CD4-positive, alpha-beta memory T cell (primary cell): ENCODE measurements at regions not wholly inside any gene's neighbourhood (a gene's known extent, or its start where the extent isn't known, plus 50 kb on each side); places are given as distances from the start of the nearest gene placed in this dataset.

Source experiments
- CTCF ChIA-PET: fragments of 350-600 bp; sonication (Branson Sonifier 250); formaldehyde crosslinking; loops from one replicate; lab custom pipeline; 2021; ENCODE audit warnings: inconsistent platforms; ENCODE audit not compliant: partially characterized antibody; lab: Charles Lee
- POLR2A ChIA-PET: fragments of 350-600 bp; sonication (Branson Sonifier 250); formaldehyde crosslinking; loops from one replicate; lab custom pipeline; 2021; ENCODE audit not compliant: partially characterized antibody; lab: Charles Lee
- DNase-seq, 5 donors: peaks; one replicate each; pipeline versions ENCODE4 v3.0.0 to v3.0.0-alpha.2; 2020 to 2022; ENCODE audit warnings: mixed read lengths in 1 of 5
- H3K27ac ChIP-seq: one replicate; pipeline ENCODE4 v1.7.0; 2013; ENCODE audit warnings: low read depth, low read length
- H3K27me3 ChIP-seq: 2 replicates; pipeline ENCODE4 v1.7.0; 2013; ENCODE audit warnings: mild to moderate bottlenecking, low read length, moderate library complexity; ENCODE audit not compliant: insufficient read depth
- H3K36me3 ChIP-seq: 2 replicates; pipeline ENCODE4 v1.7.0; 2013; ENCODE audit warnings: mild to moderate bottlenecking, low read length, moderate library complexity; ENCODE audit not compliant: insufficient read depth
- H3K4me1 ChIP-seq: 2 replicates; pipeline ENCODE4 v1.7.0; 2013; ENCODE audit warnings: mild to moderate bottlenecking, low read length, moderate library complexity; ENCODE audit not compliant: insufficient read depth
- H3K4me3 ChIP-seq, 2 donors: one replicate each; pipeline ENCODE4 v1.7.0; 2013; ENCODE audit warnings: low read length in 2 of 2, mild to moderate bottlenecking in 1 of 2
- H3K9me3 ChIP-seq, 2 donors: one replicate each; pipeline ENCODE4 v1.7.0; 2013; ENCODE audit warnings: low read length in 2 of 2, control low read depth in 1 of 2; ENCODE audit not compliant: control insufficient read depth in 1 of 2
- H3K27ac Mint-ChIP-seq, 7 donors: one replicate each; pipeline ENCODE4 v1.8.0; 2020 to 2021; ENCODE audit warnings: mixed read lengths in 7 of 7, mild to moderate bottlenecking in 6 of 7, inconsistent platforms in 3 of 7, moderate library complexity in 3 of 7
- H3K27me3 Mint-ChIP-seq, 2 donors: one replicate each; pipeline ENCODE4 v1.8.0; 2020 to 2021; ENCODE audit warnings: mixed read lengths in 2 of 2
- H3K36me3 Mint-ChIP-seq, 2 donors: one replicate each; pipeline ENCODE4 v1.8.0; 2020 to 2021; ENCODE audit warnings: mixed read lengths in 2 of 2, inconsistent platforms in 1 of 2, mild to moderate bottlenecking in 1 of 2
- H3K4me1 Mint-ChIP-seq, 4 donors: one replicate each; pipeline ENCODE4 v1.8.0; 2020 to 2021; ENCODE audit warnings: mixed read lengths in 4 of 4, mild to moderate bottlenecking in 1 of 4
- H3K4me3 Mint-ChIP-seq, 8 donors: one replicate each; pipeline ENCODE4 v1.8.0; 2020 to 2021; ENCODE audit warnings: mixed read lengths in 8 of 8, mild to moderate bottlenecking in 7 of 8, moderate library complexity in 6 of 8, inconsistent platforms in 3 of 8
- H3K9me3 Mint-ChIP-seq, 8 donors: one replicate each; pipeline ENCODE4 v1.8.0; 2020 to 2021; ENCODE audit warnings: mixed read lengths in 8 of 8, mild to moderate bottlenecking in 5 of 8, inconsistent platforms in 3 of 8, moderate library complexity in 1 of 8
- intact Hi-C: fragments of 100-400 bp; cut with micrococcal nuclease; formaldehyde crosslinking; loops from one replicate; pipeline ENCODE4 v1.15.1; 2023

DNA sequence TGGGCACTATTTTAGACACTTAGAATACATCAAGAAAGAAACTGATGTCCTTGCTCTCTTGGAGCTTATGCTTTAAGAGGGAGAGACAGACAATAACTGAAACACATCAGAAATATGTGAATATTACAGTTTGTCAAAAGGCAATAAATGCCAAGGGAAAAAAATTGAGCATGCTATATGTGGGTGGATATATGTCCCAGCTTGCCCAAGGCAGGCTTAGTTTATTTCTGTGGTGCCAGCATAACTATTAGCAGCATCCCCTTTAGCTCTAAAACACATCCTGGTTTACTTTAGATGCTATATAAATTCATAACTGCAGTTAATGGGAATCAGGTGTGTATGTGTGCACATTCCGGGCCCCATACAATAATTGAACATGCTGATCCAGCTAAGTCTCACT is 191.2 kb upstream of the PDZRN3 start:
- Mint-ChIP-seq H3K4me1 (no peaks in the 10 kb centered on the region), H3K9me3 (peaks cover 0 to 15% (median 7%) of the 10 kb centered on the region in 8 donors), H3K36me3 (no peaks in the 10 kb centered on the region), H3K4me3 (no peak overlapping the region), H3K27me3 (no peaks in the 10 kb centered on the region), H3K27ac (no peak overlapping the region)
- Histone ChIP-seq H3K9me3 (no peaks in the 10 kb centered on the region), H3K36me3 (no peaks in the 10 kb centered on the region), H3K27ac (no peak overlapping the region), H3K27me3 (no peaks in the 10 kb centered on the region), H3K4me3 (no peak overlapping the region), H3K4me1 (no peaks in the 10 kb centered on the region)
- POLR2A ChIA-PET = no interaction called here
- CTCF ChIA-PET = no interaction called here
- intact Hi-C loops = no loop called here
- no peak for DNase-seq

DNA sequence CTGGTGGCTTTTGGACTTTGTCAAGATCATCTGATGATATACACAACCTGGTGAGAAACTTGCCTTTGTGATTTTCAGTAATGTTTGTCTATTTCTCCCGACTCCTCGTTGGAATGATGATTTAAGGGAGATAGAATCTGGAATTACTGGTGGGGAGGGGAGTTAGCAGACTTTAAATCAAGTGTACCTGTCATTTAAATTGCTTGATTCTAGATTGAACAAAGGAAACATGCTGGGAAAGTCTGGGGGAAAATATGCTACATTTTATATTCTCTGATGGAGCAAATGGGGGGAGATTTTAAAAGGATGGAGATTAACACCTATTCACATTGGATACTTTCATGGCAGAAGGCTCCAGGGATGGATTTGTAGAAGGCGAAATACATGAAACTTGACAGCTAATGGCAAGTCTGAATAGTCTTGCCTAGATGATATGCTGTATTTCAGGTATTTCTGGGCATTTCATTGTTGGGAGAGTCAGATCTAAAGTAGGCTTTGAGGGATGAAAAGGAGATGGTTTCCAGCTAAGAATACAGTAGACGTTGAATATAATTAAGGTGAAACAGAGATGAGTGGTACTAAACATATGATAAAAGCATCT is 189.1 kb upstream of the PDZRN3 start:
- POLR2A ChIA-PET = no interaction called here
- H3K36me3 ChIP-seq = no peaks in the 10 kb centered on the region
- CTCF ChIA-PET = no interaction called here

DNA sequence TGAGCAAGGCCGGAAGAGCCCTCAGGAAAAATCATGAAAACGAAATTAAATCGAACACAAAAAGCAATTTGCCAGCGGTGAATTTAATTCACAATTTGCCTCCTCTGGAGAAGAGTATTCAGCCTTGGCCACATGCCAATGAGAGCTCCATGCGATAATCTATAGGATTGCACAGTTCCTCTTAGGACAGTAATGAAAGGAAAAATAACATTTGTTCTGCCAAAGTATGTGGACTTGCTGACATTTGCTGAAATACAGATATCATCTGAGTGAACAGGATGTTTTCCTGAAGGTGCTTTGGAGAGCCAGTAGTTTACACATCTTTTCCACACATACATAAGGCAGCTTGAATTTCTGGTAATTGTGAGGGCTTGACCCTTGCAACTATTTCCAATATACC is 188.6 kb upstream of the PDZRN3 start:
- H3K27me3 Mint-ChIP-seq = no peaks in the 10 kb centered on the region
- DNase-seq = no peak
- H3K36me3 Mint-ChIP-seq = no peaks in the 10 kb centered on the region
- POLR2A ChIA-PET = no interaction called here
- no peaks in the 10 kb centered on the region for H3K9me3 ChIP-seq
- H3K27me3 ChIP-seq = no peaks in the 10 kb centered on the region
- no peaks in the 10 kb centered on the region for H3K4me1 Mint-ChIP-seq
- CTCF ChIA-PET = no interaction called here
- H3K27ac ChIP-seq = no peak overlapping the region
- intact Hi-C loops = no loop called here
- peaks cover 0 to 14% (median 5%) of the 10 kb centered on the region in 8 donors for H3K9me3 Mint-ChIP-seq
- no peak overlapping the region for H3K27ac Mint-ChIP-seq
- H3K4me1 ChIP-seq = no peaks in the 10 kb centered on the region
- no peak overlapping the region for H3K4me3 ChIP-seq
- no peak overlapping the region for H3K4me3 Mint-ChIP-seq
- H3K36me3 ChIP-seq = no peaks in the 10 kb centered on the region

More for the DNA sequence above, 189.1 kb upstream of the PDZRN3 start:
- no peaks in the 10 kb centered on the region for H3K4me1 ChIP-seq
- Mint-ChIP-seq H3K9me3 (peaks cover 0 to 14% (median 7%) of the 10 kb centered on the region in 8 donors), H3K36me3 (no peaks in the 10 kb centered on the region), H3K27me3 (no peaks in the 10 kb centered on the region), H3K4me1 (no peaks in the 10 kb centered on the region), H3K27ac (no peak overlapping the region), H3K4me3 (no peak overlapping the region)
- H3K27ac ChIP-seq = no peak overlapping the region
- H3K27me3 ChIP-seq = no peaks in the 10 kb centered on the region
- intact Hi-C loops = no loop called here
- H3K4me3 ChIP-seq = no peak overlapping the region
- no peaks in the 10 kb centered on the region for H3K9me3 ChIP-seq
- DNase-seq = no peak

DNA sequence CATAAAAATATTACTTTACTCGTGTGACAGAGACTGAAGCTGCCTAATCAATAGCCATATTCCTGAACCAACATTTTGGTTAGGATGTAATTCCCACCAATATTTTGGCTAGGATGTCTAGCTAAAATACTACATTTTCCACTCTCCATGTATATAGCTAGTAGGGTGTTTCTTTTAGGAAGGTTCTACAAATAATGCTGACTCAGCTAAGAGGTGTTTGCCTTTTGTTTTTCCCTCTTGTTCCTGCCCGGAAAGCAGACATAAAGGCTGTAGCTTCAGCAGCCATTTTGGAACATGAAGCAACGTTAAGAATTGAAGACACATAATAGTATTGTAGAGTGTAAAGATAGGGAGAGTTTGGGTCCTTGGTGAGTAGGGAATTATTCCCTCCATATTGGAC is 187.3 kb upstream of the PDZRN3 start:
- intact Hi-C loops = no loop called here
- H3K9me3 Mint-ChIP-seq = peaks cover 0 to 17% (median 5%) of the 10 kb centered on the region in 8 donors
- CTCF ChIA-PET = no interaction called here

DNA sequence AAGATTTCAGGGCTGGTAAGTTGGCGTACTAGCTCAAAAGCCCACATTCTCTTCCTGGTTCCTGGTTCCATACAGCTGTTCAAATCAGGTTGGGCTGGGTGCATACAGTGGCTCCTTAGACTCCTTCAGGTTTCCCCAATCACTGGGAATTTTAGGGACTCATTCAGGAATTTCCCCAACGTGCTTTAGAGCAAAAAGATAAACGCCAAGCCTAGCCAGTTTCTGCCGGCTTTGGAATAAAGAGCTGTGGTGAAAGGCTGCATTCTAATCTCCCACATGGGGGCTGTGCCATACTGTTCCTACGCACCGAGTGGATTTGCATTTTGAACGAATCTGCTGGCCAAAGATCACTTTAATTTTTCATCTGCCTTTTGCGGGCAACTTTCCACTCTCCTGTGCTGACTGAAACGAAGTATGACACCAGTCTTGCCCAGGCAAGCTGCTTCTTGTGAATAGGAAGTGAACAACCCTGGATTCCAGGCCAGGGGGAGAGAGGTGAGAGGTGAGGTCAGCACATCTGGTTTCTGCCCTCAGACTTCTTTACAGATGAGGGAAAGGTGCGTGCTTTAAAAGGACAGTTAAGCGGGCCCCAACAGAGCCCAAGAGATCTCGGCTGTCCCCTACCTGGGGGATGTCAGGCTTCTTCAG is 184.2 kb upstream of the PDZRN3 start:
- no peak overlapping the region for H3K27ac Mint-ChIP-seq
- intact Hi-C loops = no loop called here

More for the DNA sequence above, 187.3 kb upstream of the PDZRN3 start:
- H3K27ac ChIP-seq = no peak overlapping the region
- no peaks in the 10 kb centered on the region for H3K4me1 ChIP-seq
- Mint-ChIP-seq H3K36me3 (no peaks in the 10 kb centered on the region), H3K4me1 (no peaks in the 10 kb centered on the region), H3K4me3 (no peak overlapping the region), H3K27me3 (no peaks in the 10 kb centered on the region), H3K27ac (no peak overlapping the region)
- no peaks in the 10 kb centered on the region for H3K36me3 ChIP-seq
- POLR2A ChIA-PET = no interaction called here
- H3K9me3 ChIP-seq = no peaks in the 10 kb centered on the region
- no peaks in the 10 kb centered on the region for H3K27me3 ChIP-seq
- H3K4me3 ChIP-seq = no peak overlapping the region
- DNase-seq = no peak

DNA sequence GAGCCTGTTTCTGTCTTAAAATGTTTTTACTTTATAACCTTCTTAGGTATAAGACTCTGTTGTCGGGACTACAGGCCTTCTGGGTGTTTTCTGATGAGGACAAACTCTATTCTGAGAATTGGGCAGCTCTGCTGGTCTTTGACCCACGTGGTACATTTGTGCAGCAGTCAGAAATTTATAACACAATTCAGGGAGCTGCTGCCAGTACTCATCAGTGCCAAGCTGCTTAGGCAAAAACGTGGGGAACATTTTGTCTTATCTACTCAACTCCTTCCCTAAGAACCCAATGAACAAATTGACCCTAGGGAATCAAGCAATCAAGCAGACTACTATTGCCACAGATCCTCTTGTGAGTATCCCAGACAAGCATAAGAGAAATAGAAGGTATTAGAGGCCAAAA is 180.7 kb upstream of the PDZRN3 start:
- no peak overlapping the region for H3K4me3 Mint-ChIP-seq
- intact Hi-C loops = no loop called here
- no peak overlapping the region for H3K27ac ChIP-seq
- peaks cover 0 to 16% (median 7%) of the 10 kb centered on the region in 8 donors for H3K9me3 Mint-ChIP-seq
- DNase-seq = no peak
- H3K27me3 ChIP-seq = no peaks in the 10 kb centered on the region
- ChIA-PET POLR2A (no interaction called here), CTCF (no interaction called here)
- no peaks in the 10 kb centered on the region for H3K36me3 ChIP-seq
- no peak overlapping the region for H3K27ac Mint-ChIP-seq
- H3K4me1 Mint-ChIP-seq = no peaks in the 10 kb centered on the region
- no peaks in the 10 kb centered on the region for H3K36me3 Mint-ChIP-seq
- no peaks in the 10 kb centered on the region for H3K4me1 ChIP-seq
- H3K27me3 Mint-ChIP-seq = no peaks in the 10 kb centered on the region
- no peaks in the 10 kb centered on the region for H3K9me3 ChIP-seq
- no peak overlapping the region for H3K4me3 ChIP-seq

More for the DNA sequence above, 184.2 kb upstream of the PDZRN3 start:
- H3K4me1 ChIP-seq = no peaks in the 10 kb centered on the region
- H3K9me3 ChIP-seq = no peaks in the 10 kb centered on the region
- Mint-ChIP-seq H3K4me1 (no peaks in the 10 kb centered on the region), H3K27me3 (no peaks in the 10 kb centered on the region), H3K36me3 (no peaks in the 10 kb centered on the region), H3K4me3 (no peak overlapping the region), H3K9me3 (peaks cover 0 to 20% (median 6%) of the 10 kb centered on the region in 8 donors)
- H3K4me3 ChIP-seq = no peak overlapping the region
- ChIA-PET CTCF (no interaction called here), POLR2A (no interaction called here)
- H3K27me3 ChIP-seq = no peaks in the 10 kb centered on the region
- no peak for DNase-seq
- H3K27ac ChIP-seq = no peak overlapping the region
- H3K36me3 ChIP-seq = no peaks in the 10 kb centered on the region

DNA sequence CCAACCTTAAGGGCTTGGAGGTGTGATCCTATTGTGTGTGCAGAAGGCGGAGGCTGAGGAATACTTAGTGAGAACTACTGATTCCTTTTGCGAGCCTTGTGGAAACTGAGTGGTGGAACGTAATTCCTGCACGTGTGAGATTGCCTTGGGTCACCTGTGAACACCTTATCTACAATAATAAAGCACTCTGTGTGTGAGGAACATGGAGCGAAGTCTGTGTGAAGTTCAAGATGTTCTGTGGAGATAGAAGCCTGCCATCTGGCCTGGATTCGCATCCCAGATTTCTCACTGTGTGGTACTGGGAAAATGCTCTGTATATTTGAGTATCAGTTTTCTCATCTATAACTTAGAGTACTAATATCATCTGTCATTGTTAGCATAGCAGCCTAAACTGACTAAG is 179.5 kb upstream of the PDZRN3 start:
- no peaks in the 10 kb centered on the region for H3K27me3 Mint-ChIP-seq
- no peak overlapping the region for H3K4me3 Mint-ChIP-seq
- H3K36me3 Mint-ChIP-seq = no peaks in the 10 kb centered on the region
- intact Hi-C loops = no loop called here
- ChIA-PET CTCF (no interaction called here), POLR2A (no interaction called here)
- no peak for DNase-seq
- Histone ChIP-seq H3K36me3 (no peaks in the 10 kb centered on the region), H3K27ac (no peak overlapping the region), H3K4me1 (no peaks in the 10 kb centered on the region), H3K27me3 (no peaks in the 10 kb centered on the region), H3K9me3 (no peaks in the 10 kb centered on the region), H3K4me3 (no peak overlapping the region)
- H3K4me1 Mint-ChIP-seq = no peaks in the 10 kb centered on the region
- peaks cover 0 to 11% (median 7%) of the 10 kb centered on the region in 8 donors for H3K9me3 Mint-ChIP-seq
- no peak overlapping the region for H3K27ac Mint-ChIP-seq
